ENCODE measurements at regions not wholly inside any gene's neighbourhood (a gene's known extent, or its start where the extent isn't known, plus 50 kb on each side); places are given as distances from the start of the nearest gene placed in this dataset.
A peak's percentile ranks its signal among the peaks of the same experiment; 100 is the strongest.

DNA sequence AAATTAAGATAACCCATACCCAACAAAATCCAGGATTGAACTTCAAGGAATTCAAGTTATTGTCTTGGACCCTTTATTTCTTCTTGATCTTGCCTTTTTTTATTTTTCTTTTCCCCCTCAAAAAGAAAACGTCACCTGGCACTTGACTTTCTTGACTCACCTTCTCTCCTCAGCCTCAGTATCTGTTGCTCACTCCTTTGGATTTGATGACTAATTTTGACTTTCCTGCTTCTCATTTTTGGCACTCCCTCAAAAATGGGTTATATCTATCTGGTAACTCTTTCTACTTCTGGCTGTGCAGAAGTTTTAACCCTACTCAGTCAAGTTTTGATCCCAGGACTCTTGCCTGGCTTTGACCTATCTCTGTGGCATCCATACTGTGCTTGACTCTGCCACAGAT lies 66.6 kb upstream of the SPATA31D4 start:
- TF ChIP-seq CTCF (IDR thresholded peaks at IDR 0.05; ENCODE audit: low read depth, low read length, missing control alignments), result no peak
- Histone ChIP-seq H3K27me3 (replicated peaks) (no peaks in the 10 kb centered on the region), H3K36me3 (replicated peaks) (no peaks in the 10 kb centered on the region), H3K27ac (no peak overlapping the region), H3K4me3 (ENCODE audit: low read depth, low read length) (no peak overlapping the region)
- peak; percentile 53 for DNase-seq
- in situ Hi-C loops (cut with HindIII; ENCODE audit: low pct_ligation_motif_present, low sequenced_read_pairs), result no loop called here

DNA sequence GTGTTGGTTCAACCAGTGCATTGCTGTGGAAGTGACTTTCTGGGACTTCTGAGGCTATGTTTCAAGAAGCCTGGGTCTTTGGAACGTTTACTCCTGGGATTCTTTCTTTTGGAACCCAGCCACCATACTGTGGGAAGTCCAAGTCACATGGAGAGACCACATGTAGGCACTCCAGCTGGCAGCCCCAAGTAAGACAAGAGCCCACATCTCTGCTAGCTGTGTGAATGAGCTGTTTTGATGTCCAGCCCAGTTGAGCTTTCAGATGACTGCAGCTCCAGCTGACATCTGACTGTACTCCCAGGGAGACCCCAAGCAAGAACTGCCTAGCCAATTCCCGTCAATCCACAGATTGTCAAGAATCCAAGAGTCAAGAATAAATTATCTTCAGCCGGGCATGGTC lies 60.1 kb upstream of the SPATA31D4 start:
- H3K36me3 ChIP-seq (replicated peaks), result no peaks in the 10 kb centered on the region
- H3K27me3 ChIP-seq (replicated peaks), result no peaks in the 10 kb centered on the region
- H3K4me3 ChIP-seq (ENCODE audit: low read depth, low read length), result no peak overlapping the region
- in situ Hi-C loops (cut with HindIII; ENCODE audit: low pct_ligation_motif_present, low sequenced_read_pairs), result no loop called here
- no peak overlapping the region for H3K27ac ChIP-seq
- no peak for DNase-seq
- TF ChIP-seq CTCF (IDR thresholded peaks at IDR 0.05; ENCODE audit: low read depth, low read length, missing control alignments), result no peak

GRCh38 chr9:81871695-81872094 lies 56.5 kb upstream of the SPATA31D4 start:
- Histone ChIP-seq H3K27ac (peak overlapping the region; percentile 10), H3K4me3 (ENCODE audit: low read depth, low read length) (no peak overlapping the region), H3K36me3 (replicated peaks) (no peaks in the 10 kb centered on the region), H3K27me3 (replicated peaks) (no peaks in the 10 kb centered on the region)
- in situ Hi-C loops (cut with HindIII; ENCODE audit: low pct_ligation_motif_present, low sequenced_read_pairs), result no loop called here
- TF ChIP-seq CTCF (IDR thresholded peaks at IDR 0.05; ENCODE audit: low read depth, low read length, missing control alignments), result no peak
- DNase-seq, result peak; percentile 62

GRCh38 chr9:81874250-81874649 lies 54.0 kb upstream of the SPATA31D4 start:
- no peak for DNase-seq
- H3K4me3 ChIP-seq (ENCODE audit: low read depth, low read length), result no peak overlapping the region
- no peak for TF ChIP-seq CTCF (IDR thresholded peaks at IDR 0.05; ENCODE audit: low read depth, low read length, missing control alignments)
- no peaks in the 10 kb centered on the region for H3K36me3 ChIP-seq (replicated peaks)
- no peaks in the 10 kb centered on the region for H3K27me3 ChIP-seq (replicated peaks)
- in situ Hi-C loops (cut with HindIII; ENCODE audit: low pct_ligation_motif_present, low sequenced_read_pairs), result no loop called here
- peak overlapping the region; percentile 80 for H3K27ac ChIP-seq

- in situ Hi-C loops (cut with HindIII; ENCODE audit: low pct_ligation_motif_present, low sequenced_read_pairs), result no loop called here
- Histone ChIP-seq H3K36me3 (replicated peaks) (no peaks in the 10 kb centered on the region), H3K27me3 (replicated peaks) (no peaks in the 10 kb centered on the region), H3K27ac (peak overlapping the region; percentile 80), H3K4me3 (ENCODE audit: low read depth, low read length) (no peak overlapping the region)
- no peak for TF ChIP-seq CTCF (IDR thresholded peaks at IDR 0.05; ENCODE audit: low read depth, low read length, missing control alignments)
- peak; percentile 87 for DNase-seq
These were observed 53.3 kb upstream of the SPATA31D4 start for GRCh38 chr9:81874931-81875330.

GRCh38 chr9:81877047-81877446 lies 51.2 kb upstream of the SPATA31D4 start:
- no peaks in the 10 kb centered on the region for H3K27me3 ChIP-seq (replicated peaks)
- no peaks in the 10 kb centered on the region for H3K36me3 ChIP-seq (replicated peaks)
- no peak for DNase-seq
- H3K4me3 ChIP-seq (ENCODE audit: low read depth, low read length), result no peak overlapping the region
- TF ChIP-seq CTCF (IDR thresholded peaks at IDR 0.05; ENCODE audit: low read depth, low read length, missing control alignments), result no peak
- H3K27ac ChIP-seq, result no peak overlapping the region
- in situ Hi-C loops (cut with HindIII; ENCODE audit: low pct_ligation_motif_present, low sequenced_read_pairs), result no loop called here
